HFFc6 (cell line): ENCODE measurements at regions not wholly inside any gene's neighbourhood (a gene's known extent, or its start where the extent isn't known, plus 50 kb on each side); places are given as distances from the start of the nearest gene placed in this dataset.

ENCODE experiments used
- DNase-seq: peaks from one replicate; pipeline ENCODE4 v3.0.0-alpha.2; 2018
- H3K27ac Mint-ChIP-seq: 2 replicates; pipeline ENCODE4 v1.8.0; 2020; ENCODE audit warnings: mild to moderate bottlenecking, mixed read lengths
- H3K27me3 Mint-ChIP-seq: 2 replicates; pipeline ENCODE4 v1.8.0; 2021; ENCODE audit warnings: mild to moderate bottlenecking, moderate library complexity, mixed read lengths; ENCODE audit not compliant: insufficient read depth
- H3K36me3 Mint-ChIP-seq: 2 replicates; pipeline ENCODE4 v1.8.0; 2021; ENCODE audit warnings: low read depth, mixed read lengths
- H3K4me1 Mint-ChIP-seq: 2 replicates; pipeline ENCODE4 v1.8.0; 2020; ENCODE audit warnings: low read depth, mixed read lengths
- H3K4me3 Mint-ChIP-seq: 2 replicates; pipeline ENCODE4 v1.8.0; 2020; ENCODE audit warnings: mild to moderate bottlenecking, moderate library complexity, mixed read lengths
- H3K9me3 Mint-ChIP-seq: 2 replicates; pipeline ENCODE4 v1.8.0; 2020; ENCODE audit warnings: mild to moderate bottlenecking, mixed read lengths
- TF ChIP-seq, protein P1 (sequence below): fragments of 200-600 bp; sonication (generic); IDR thresholded peaks from 2 replicates; pipeline ENCODE4 v1.5.0; 2021; ENCODE audit warnings: antibody characterized with exemption, mild to moderate bottlenecking

- no peak overlapping the region for H3K27ac Mint-ChIP-seq
- no peaks in the 10 kb centered on the region for H3K36me3 Mint-ChIP-seq
- TF ChIP-seq, protein P1, sequence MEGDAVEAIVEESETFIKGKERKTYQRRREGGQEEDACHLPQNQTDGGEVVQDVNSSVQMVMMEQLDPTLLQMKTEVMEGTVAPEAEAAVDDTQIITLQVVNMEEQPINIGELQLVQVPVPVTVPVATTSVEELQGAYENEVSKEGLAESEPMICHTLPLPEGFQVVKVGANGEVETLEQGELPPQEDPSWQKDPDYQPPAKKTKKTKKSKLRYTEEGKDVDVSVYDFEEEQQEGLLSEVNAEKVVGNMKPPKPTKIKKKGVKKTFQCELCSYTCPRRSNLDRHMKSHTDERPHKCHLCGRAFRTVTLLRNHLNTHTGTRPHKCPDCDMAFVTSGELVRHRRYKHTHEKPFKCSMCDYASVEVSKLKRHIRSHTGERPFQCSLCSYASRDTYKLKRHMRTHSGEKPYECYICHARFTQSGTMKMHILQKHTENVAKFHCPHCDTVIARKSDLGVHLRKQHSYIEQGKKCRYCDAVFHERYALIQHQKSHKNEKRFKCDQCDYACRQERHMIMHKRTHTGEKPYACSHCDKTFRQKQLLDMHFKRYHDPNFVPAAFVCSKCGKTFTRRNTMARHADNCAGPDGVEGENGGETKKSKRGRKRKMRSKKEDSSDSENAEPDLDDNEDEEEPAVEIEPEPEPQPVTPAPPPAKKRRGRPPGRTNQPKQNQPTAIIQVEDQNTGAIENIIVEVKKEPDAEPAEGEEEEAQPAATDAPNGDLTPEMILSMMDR: no peak
- H3K4me3 Mint-ChIP-seq: no peak overlapping the region
- no peak for DNase-seq
- H3K4me1 Mint-ChIP-seq: peaks cover 11% of the 10 kb centered on the region; the same call in 1 of the 2 replicates
- H3K9me3 Mint-ChIP-seq: no peaks in the 10 kb centered on the region
- peaks cover 29% of the 10 kb centered on the region for H3K27me3 Mint-ChIP-seq
Observed at GRCh38 chr18:76589866-76590265, 94.8 kb upstream of the ZNF516 start.

DNA sequence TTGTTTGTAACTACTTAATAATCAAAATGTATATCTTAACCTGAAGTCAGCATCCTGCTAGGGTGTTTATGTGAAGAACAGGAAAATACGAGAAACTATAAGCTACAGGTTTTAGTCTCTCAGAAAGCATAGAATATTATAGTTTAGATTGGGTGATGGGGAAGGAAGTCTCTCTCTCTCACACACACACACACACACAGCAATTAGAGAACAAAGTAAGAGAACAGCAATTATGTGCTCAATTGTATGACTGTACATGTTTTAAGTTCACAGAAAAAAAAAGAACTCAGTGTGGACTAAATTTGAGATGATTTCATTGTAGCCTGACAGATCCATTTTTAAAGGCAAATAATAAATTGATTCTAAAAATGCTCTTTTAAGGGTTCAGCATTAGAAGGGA, 94.3 kb upstream of the ZNF516 start:
- H3K36me3 Mint-ChIP-seq: no peaks in the 10 kb centered on the region
- TF ChIP-seq, protein P1: no peak
- H3K27me3 Mint-ChIP-seq: peaks cover 29% of the 10 kb centered on the region
- peaks cover 11% of the 10 kb centered on the region; the same call in 1 of the 2 replicates for H3K4me1 Mint-ChIP-seq
- no peak overlapping the region for H3K27ac Mint-ChIP-seq
- DNase-seq: no peak
- peak overlapping the region; percentile 73; the same call in 1 of the 2 replicates for H3K4me3 Mint-ChIP-seq
- H3K9me3 Mint-ChIP-seq: no peaks in the 10 kb centered on the region

GRCh38 chr18:76588601-76589226, 93.7 kb upstream of the ZNF516 start:
- no peaks in the 10 kb centered on the region for H3K9me3 Mint-ChIP-seq
- peaks cover 11% of the 10 kb centered on the region; the same call in 1 of the 2 replicates for H3K4me1 Mint-ChIP-seq
- no peak for DNase-seq
- H3K27ac Mint-ChIP-seq: peak overlapping the region; percentile 20; the same call in 1 of the 2 replicates
- H3K36me3 Mint-ChIP-seq: no peaks in the 10 kb centered on the region
- H3K27me3 Mint-ChIP-seq: peaks cover 29% of the 10 kb centered on the region
- peak overlapping the region; percentile 73; the same call in 1 of the 2 replicates for H3K4me3 Mint-ChIP-seq
- TF ChIP-seq, protein P1: no peak

- Mint-ChIP-seq H3K27ac (no peak overlapping the region), H3K27me3 (peaks cover 29% of the 10 kb centered on the region), H3K36me3 (no peaks in the 10 kb centered on the region), H3K4me1 (peaks cover 11% of the 10 kb centered on the region; the same call in 1 of the 2 replicates), H3K9me3 (no peaks in the 10 kb centered on the region), H3K4me3 (no peak overlapping the region)
- TF ChIP-seq, protein P1: no peak
- DNase-seq: no peak
Observed at GRCh38 chr18:76587879-76588271, 92.8 kb upstream of the ZNF516 start.

DNA sequence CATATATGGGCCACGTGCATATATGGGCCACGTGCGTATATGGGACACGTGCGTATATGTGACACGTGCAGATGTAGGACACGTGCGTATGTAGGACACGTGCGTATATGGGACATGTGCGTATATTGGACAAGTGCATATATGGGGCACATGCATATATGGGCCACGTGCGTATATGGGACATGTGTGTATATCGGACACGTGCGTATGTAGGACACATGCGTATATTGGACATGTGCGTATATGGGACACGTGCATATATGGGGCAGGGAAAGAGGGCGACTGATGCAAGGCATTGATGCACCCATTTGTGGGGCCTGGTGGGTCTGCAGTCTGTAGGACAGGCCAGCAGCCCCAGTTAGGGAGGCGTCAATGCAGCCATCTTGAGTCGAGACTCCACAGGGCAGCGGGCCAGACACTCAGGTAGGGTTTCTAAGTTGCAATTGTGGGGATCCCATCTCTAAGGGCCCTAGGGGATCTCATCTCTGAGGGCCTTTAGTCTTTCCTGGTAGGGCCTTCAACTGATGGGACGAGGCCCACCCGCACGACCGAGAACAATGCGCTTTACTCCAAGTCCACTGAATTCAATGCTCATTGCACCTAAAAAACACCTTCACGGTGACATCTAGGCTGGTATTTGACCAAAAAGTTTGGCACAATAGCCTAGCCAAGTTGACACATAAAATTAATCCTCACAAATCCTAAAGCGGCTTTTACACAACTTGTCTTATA, 92.3 kb upstream of the ZNF516 start:
- TF ChIP-seq, protein P1: no peak
- Mint-ChIP-seq H3K9me3 (no peaks in the 10 kb centered on the region), H3K36me3 (no peaks in the 10 kb centered on the region), H3K4me1 (peaks cover 11% of the 10 kb centered on the region; the same call in 1 of the 2 replicates), H3K27ac (no peak overlapping the region), H3K27me3 (peaks cover 26% of the 10 kb centered on the region), H3K4me3 (no peak overlapping the region)
- no peak for DNase-seq
